ENCODE measurements at regions not wholly inside any gene's neighbourhood (a gene's known extent, or its start where the extent isn't known, plus 50 kb on each side); places are given as distances from the start of the nearest gene placed in this dataset.

DNA sequence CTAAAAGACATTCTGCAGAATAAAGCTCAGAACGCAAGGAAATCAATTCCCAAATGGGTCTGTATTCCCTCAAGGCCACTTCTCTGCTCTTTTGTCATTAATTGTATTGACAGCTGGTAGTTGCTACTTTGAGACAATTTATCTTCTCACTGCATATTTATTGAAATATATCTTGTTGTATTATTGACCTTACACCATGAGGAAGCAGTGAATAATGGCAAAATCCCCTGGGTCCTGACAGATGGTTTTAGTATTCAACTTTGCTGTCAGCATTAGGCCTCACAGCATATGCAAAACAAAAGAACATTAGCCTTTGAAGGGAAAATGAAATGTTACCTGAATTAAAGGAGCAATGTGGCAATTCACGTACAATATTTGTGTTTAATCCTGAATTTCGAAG lies 406.1 kb upstream of the TRAM1L1 start:
- no peak overlapping the region for H3K4me3 ChIP-seq (ENCODE audit: low read depth, poor library complexity, severe bottlenecking)
- DNase-seq (ENCODE audit: low spot score in 2 of 2) = no peak
- TF ChIP-seq POLR2A (IDR thresholded peaks at IDR 0.05) = no peak
- TF ChIP-seq, protein P1, sequence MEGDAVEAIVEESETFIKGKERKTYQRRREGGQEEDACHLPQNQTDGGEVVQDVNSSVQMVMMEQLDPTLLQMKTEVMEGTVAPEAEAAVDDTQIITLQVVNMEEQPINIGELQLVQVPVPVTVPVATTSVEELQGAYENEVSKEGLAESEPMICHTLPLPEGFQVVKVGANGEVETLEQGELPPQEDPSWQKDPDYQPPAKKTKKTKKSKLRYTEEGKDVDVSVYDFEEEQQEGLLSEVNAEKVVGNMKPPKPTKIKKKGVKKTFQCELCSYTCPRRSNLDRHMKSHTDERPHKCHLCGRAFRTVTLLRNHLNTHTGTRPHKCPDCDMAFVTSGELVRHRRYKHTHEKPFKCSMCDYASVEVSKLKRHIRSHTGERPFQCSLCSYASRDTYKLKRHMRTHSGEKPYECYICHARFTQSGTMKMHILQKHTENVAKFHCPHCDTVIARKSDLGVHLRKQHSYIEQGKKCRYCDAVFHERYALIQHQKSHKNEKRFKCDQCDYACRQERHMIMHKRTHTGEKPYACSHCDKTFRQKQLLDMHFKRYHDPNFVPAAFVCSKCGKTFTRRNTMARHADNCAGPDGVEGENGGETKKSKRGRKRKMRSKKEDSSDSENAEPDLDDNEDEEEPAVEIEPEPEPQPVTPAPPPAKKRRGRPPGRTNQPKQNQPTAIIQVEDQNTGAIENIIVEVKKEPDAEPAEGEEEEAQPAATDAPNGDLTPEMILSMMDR (IDR thresholded peaks at IDR 0.05) = no peak
- WGBS, 2 donors = 59 to 62% methylated on average over 3 of the region's 3 CpGs
- intact Hi-C loops (cut with DNase I; ENCODE audit: low total_unique reads) = no loop called here

DNA sequence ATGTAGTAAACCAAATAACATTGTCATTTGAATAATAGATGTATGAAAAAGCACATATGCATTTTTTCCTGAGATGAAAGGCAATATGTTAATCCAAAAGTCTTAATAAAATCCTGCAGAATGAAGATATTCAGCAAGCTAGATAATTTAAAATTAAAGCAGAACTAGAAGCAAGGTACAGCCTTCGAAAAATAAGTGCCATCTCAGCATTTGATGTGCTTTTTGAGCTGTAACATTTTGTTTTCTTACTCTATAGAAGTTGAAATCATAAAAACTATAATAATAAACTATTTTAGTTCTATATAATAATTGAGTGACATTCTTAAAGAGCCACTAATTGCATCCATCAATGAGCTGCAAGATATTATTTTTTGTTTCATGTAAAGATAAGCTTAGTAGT lies 410.4 kb upstream of the TRAM1L1 start:
- TF ChIP-seq POLR2A (IDR thresholded peaks at IDR 0.05) = no peak
- TF ChIP-seq, protein P1 (IDR thresholded peaks at IDR 0.05) = no peak
- no peak overlapping the region for H3K4me3 ChIP-seq (ENCODE audit: low read depth, poor library complexity, severe bottlenecking)
- no peak for DNase-seq (ENCODE audit: low spot score in 2 of 2)
- intact Hi-C loops (cut with DNase I; ENCODE audit: low total_unique reads) = no loop called here
- WGBS, 2 donors = 76 to 85% methylated on average over 1 of the region's 1 CpG

DNA sequence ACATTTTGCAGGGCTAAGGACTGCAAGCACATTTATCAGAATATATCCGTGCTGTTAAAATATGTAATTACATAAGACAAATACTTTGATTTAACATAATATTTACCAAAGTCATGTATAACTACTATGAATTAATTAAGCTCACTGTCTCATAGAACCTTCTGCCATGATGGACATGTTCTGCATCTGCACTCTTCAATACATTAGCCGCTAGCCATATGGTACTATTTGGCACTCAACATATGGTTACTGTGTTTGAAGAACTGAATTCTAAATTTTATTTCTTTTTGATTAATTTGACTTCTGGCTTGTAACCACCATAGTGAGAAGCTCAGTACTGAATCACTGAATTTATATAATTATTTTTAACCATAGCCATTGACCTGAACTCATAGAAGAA lies 427.0 kb upstream of the TRAM1L1 start:
- WGBS, 2 donors = 85 to 93% methylated on average over 2 of the region's 2 CpGs
- intact Hi-C loops (cut with DNase I; ENCODE audit: low total_unique reads) = no loop called here

DNA sequence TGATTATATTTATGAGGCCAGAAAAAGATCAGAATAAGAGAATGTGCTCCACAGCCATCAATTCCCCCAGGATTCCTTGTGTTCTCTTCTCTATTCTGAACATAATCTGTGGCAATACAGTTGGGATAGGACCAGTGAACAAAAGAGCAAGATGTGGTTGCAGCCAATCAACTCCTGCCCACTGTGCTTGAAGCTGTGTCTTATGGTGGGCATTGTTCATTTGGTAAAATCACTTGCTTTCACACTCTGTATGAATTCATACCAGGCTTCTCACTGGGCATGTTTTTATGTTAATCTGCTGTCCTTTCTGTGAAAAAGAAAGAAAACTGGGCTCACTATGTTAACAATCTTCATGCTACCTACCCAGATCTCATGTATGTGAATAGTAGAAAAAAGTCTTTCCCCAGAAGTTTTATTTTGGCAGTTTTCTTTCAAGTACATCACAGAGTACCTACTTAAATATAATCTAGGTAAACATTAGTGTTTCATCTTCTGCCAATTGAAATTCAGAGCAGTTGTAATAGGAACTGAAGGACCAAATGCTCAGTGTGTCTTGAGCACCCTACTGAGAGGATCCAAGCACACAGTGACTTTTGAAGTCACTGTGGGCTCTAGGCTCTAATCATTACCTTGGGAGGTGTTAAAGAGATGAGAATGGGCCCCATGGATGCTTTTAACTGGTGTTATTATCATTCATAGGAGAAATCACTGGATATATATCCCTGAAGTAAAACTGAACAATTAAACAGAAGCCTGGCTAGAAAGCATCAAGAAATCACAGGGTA lies 429.2 kb upstream of the TRAM1L1 start:
- intact Hi-C loops (cut with DNase I; ENCODE audit: low total_unique reads) = no loop called here
- DNase-seq (ENCODE audit: low spot score in 2 of 2) = no peak
- H3K4me3 ChIP-seq (ENCODE audit: low read depth, poor library complexity, severe bottlenecking) = no peak overlapping the region
- no peak for TF ChIP-seq POLR2A (IDR thresholded peaks at IDR 0.05)
- TF ChIP-seq, protein P1 (IDR thresholded peaks at IDR 0.05) = no peak

More for the DNA sequence above, 427.0 kb upstream of the TRAM1L1 start:
- TF ChIP-seq, protein P1 (IDR thresholded peaks at IDR 0.05) = no peak
- no peak for TF ChIP-seq POLR2A (IDR thresholded peaks at IDR 0.05)
- DNase-seq (ENCODE audit: low spot score in 2 of 2) = no peak
- H3K4me3 ChIP-seq (ENCODE audit: low read depth, poor library complexity, severe bottlenecking) = no peak overlapping the region

DNA sequence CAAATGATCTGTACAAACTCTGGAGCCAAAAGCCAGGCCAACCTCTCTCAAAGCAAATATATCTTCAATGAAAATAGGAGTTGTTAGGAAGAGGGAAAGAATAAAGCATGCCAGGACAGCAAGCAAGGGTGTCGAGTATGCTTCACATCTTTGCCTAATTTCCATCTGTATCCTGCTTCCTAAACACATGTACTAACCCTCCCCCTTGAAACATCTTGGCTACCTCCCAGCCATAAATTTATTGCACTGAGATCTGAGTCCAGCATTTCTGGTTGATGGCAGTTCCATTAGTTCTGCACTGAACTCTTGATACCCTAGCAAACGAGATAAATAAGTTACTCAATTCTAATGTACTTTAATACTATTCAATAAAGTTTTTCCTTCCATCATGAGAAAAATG lies 430.5 kb upstream of the TRAM1L1 start:
- no peak for DNase-seq (ENCODE audit: low spot score in 2 of 2)
- 30 to 36% methylated on average over 2 of the region's 2 CpGs for WGBS, 2 donors
- intact Hi-C loops (cut with DNase I; ENCODE audit: low total_unique reads) = no loop called here
- no peak overlapping the region for H3K4me3 ChIP-seq (ENCODE audit: low read depth, poor library complexity, severe bottlenecking)
- TF ChIP-seq, protein P1 (IDR thresholded peaks at IDR 0.05) = no peak
- TF ChIP-seq POLR2A (IDR thresholded peaks at IDR 0.05) = no peak

DNA sequence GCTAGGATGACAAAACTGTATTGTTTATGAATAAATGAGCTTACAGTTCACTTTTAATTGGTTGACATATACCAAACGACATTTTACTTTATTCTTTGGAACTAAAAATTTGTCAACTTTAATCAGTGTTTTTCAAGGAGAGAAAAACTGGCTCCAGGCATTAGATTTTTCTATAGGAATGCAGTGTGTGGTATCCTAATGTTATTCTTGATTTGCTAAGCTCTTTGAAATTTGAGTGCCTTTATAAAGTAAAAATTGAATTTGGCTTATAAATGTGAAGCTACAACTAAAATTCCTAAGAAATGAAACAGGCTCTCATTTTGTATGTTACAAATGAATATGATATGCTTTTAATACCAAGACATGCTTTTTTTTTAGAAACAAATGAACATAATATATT lies 442.2 kb upstream of the TRAM1L1 start:
- intact Hi-C loops (cut with DNase I; ENCODE audit: low total_unique reads) = no loop called here
- no peak for TF ChIP-seq POLR2A (IDR thresholded peaks at IDR 0.05)
- TF ChIP-seq, protein P1 (IDR thresholded peaks at IDR 0.05) = no peak
- 20 to 29% methylated on average over 1 of the region's 1 CpG for WGBS, 2 donors
- no peak for DNase-seq (ENCODE audit: low spot score in 2 of 2)
- no peak overlapping the region for H3K4me3 ChIP-seq (ENCODE audit: low read depth, poor library complexity, severe bottlenecking)

Data from lower leg skin (tissue), 4 donors.